GM21526 (cell line): ENCODE measurements at regions not wholly inside any gene's neighbourhood (a gene's known extent, or its start where the extent isn't known, plus 50 kb on each side); places are given as distances from the start of the nearest gene placed in this dataset.
A peak's percentile ranks its signal among the peaks of the same experiment; 100 is the strongest.
"Not testable (repeated sequence)": the region's sequence is repeated elsewhere in the genome, so short reads cannot be mapped to it uniquely, and the experiment has no call there.

Experiments used
- ATAC-seq: cut with Tn5 transposase; IDR thresholded peaks from one replicate; pipeline ENCODE4 v1.9.1; 2021; ENCODE audit warnings: moderate library complexity; ENCODE audit not compliant: unreplicated experiment, low FRiP score

GRCh38 chr3:22729212-22729611, 473.9 kb upstream of the UBE2E2 start:
- no peak for ATAC-seq

DNA sequence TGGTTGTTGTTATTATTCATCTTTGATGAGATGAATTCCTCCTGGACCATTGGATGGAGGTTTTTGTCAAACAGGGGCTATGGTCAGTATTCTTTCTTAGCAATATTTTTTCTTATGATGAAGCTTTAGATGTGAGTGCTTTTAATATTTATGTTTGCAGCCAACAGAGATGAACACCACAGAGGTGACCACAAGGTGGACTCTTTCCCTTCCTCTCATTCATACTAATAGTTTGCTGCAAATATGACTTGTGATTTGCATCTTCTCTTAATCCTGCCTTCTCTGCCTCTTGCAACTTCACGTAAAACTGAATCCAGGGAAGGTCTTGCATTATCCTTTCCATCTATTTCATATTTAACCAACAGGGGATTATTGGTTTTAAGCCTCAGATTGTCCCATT, 473.1 kb upstream of the UBE2E2 start:
- peak; percentile 53 for ATAC-seq

GRCh38 chr3:22730701-22731100, 472.4 kb upstream of the UBE2E2 start:
- no peak for ATAC-seq

DNA sequence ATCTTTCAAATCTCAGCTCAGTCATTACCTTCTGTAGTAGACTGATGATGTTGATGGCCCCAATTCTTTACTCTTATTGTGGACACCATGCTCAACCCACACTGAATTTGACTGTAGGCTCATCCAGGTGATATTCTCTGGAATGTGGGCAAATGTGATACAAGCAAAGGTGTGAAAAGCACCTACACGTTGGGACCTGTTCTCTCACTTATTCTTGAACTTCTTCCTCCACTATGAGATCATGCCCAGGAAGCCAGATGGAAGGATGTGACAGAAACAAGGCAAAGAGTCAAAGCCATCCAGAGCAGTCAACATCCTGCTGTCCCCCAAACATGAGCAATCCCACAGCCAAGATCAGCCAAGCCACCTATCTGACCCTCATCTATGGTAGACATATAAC, 471.2 kb upstream of the UBE2E2 start:
- ATAC-seq, result no peak

- no peak for ATAC-seq
These were observed 470.5 kb upstream of the UBE2E2 start for GRCh38 chr3:22732641-22733040.

- no peak for ATAC-seq
These were observed 468.9 kb upstream of the UBE2E2 start for GRCh38 chr3:22734207-22734606.

DNA sequence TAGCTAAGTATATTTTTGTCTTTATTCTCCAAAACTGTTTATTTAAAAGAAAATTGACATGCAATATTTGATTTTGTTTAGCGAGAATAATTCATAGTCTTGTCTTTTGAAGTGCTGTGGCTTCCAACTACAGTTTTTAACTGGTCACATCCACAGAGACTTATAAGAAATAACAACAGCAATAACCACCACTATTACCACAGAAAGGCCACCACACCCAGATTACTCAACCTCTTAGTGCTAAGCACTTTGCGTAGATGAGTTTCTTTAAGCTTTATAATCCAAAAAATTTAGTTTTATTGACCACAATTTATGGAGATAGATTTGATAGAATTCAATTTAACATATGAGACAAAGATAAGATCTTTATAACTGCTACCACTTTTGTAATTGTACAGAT, 468.4 kb upstream of the UBE2E2 start:
- ATAC-seq, result no peak

GRCh38 chr3:22735373-22735772, 467.8 kb upstream of the UBE2E2 start:
- no peak for ATAC-seq

GRCh38 chr3:22743386-22743785, 459.7 kb upstream of the UBE2E2 start:
- not testable (repeated sequence) for ATAC-seq

- no peak for ATAC-seq
These were observed 457.8 kb upstream of the UBE2E2 start for GRCh38 chr3:22745321-22745720.

DNA sequence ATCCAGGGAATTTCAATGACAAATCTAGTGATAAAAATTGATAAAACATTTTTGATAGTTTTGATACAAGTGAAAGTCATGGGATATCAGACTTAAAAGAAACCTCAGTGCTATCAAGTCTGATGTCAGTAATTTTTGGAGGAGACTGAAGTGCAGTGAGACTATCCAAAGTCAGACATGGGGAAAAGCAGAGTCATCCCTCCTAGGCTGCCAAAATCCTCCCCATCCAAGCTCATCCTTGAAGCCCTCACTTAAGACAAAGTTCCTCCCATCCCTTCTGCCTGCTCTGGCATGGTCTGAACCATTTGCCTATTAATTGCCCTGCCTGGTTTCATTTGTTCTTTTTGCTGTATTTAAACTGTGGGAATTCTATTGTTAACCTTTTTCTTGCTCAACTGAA, 456.9 kb upstream of the UBE2E2 start:
- ATAC-seq, result no peak

DNA sequence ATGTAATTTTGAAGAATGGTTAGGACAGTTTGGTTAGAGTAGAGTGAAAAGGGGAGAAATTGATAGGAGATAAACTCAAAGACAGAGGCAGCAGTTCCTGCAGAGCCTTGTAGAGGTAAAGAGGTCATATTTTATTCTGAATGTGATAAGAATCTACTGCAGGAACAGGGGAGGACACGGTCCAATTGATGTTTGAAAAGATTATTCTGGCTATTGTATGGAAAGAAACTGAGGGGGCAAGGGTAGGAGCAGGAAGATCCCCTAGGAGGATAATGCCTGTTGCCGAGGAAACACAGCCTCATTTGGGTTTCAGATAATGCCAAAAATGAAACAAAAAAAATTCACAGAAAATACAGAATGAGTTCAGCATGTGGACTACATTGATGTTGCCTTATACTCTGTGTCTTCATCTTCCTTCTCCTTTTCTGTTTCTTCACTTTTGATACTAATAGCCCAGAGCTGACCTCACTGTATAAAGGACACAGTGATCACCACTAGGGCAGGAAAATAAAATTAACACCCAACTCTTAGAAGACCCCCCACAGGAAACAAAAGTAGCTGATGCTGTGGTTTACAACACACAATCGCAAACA, 454.6 kb upstream of the UBE2E2 start:
- no peak for ATAC-seq

- no peak for ATAC-seq
These were observed 443.4 kb upstream of the UBE2E2 start for GRCh38 chr3:22759636-22760310.

DNA sequence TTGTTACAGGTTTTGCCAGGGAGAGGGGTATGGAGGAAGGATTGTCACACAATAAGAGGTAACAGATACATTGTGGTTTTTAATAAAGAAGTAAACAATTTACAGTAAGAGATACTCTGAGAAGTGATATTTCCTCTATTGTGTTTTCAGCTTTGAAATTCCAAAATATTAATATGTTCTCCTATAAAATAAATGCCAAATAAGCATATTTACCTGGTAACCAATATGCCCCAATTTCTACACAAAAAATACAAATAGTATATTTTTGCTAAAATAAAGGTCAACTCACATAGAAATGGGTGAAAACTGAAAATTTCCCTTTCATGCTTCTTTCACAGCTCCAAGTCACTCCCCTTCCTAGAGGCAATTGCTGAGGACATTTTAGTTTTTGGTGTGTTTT, 437.4 kb upstream of the UBE2E2 start:
- ATAC-seq, result no peak

- ATAC-seq, result no peak
These were observed 425.3 kb upstream of the UBE2E2 start for GRCh38 chr3:22777834-22778233.

DNA sequence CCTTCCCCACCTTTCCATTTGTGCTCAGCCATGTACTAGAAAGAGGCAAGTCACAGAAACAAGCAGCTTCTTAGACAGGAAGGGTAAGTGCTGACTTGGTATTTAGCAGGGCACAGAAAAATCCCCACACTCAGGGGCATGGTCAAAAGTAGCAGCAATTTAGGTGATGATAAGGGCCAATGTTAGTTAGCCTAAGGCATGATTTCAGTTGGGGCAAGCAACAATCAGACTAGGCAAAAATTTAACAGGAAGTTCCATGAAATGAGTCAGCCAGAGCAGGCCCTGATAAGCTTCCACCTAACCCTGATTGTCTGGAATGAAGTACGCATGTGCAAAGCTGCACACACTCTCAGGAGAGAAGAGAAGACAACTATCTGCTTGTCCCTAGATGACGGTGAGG, 423.4 kb upstream of the UBE2E2 start:
- ATAC-seq, result no peak

DNA sequence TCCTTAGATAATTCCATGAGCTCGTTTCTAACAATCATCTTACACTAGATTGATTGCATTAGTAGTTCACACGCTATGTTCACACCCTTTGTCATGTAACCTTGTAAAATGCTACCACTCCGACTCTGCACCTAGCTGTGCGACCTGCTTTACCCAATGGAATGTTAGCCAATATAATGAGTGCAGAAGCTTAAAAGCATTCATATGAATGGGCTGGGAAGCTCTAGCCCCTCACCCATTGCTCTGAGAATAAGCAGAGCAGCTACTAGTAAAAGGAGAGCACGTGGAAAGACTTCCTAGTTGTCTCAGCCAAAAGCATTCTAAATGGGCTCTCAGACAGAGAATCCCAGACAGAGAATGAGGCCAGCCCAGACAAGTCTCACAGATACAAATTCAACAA, 410.6 kb upstream of the UBE2E2 start:
- ATAC-seq, result no peak

DNA sequence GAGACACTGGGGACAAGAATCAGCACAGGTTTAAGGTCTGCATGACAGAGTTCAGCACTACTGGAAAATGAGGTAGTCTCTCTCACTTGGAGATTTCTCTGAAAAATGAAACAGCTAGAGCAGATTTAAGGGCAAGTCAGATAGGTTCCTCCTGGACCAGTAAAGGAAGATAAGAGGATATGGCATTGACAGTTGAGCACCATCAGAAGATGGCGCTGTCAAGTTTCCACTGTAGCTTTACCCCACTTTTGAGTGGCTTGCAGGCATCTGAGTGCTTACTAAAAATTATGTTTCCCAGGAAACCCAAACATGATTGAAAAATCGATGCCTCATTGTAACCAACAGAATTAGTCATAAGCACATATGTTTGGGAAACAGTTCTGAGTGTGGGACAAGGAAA, 407.2 kb upstream of the UBE2E2 start:
- ATAC-seq, result no peak

DNA sequence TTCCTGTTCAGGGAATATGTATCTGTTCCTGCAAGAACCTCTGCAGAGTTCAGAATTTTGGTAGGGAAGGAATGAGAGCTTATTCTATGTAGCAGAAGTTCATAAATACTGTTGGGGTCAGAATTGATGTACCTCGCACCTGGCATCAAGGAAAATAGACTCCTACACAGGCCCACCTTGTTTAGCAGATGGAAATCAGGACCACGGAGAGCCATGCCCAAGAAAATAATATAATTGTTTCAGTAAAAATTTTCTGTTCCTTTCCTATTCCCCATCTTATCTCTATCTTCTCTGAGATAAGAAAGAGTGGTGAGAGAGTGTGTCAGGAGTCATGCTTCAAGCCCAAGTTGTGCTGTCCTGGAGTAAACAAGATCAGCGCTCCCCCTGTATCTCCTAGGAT, 404.7 kb upstream of the UBE2E2 start:
- no peak for ATAC-seq

DNA sequence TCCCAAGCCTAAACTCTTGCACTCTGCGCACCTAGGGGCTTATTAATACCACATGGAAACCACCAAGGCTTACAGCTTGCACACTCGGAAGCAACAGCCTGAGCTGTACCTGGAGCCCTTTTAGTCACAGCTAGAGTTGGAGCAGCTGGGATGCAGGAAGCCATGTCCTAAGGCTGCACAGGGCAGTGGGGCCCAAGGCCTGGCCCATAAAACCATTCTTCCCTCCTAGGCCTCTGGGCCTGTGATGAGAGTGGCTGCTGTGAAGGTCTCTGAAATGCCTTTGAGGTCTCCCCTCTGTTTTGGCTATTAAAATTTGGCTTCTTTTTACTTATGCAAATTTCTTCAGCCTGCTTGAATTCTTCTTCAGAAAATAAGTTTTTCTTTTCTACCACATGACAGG, 383.9 kb upstream of the UBE2E2 start:
- ATAC-seq, result no peak

DNA sequence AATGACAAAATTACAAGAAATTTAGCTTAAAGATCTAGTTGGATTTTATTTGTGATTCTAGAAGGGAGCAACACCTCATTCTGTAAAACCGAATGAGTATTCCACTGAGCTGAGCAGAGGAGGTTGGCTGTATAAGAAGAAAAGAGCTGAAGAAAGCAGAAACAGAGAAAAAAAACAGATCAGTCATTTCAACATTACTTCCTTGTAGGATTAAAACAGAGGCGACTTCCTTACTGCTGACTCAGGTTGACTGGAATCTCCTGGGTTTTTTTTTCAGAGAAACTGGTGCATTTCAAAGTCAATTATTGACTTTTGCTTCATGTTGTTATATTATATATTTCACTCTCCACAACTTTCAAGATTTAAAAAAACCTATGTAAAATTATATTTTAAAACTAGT, 368.1 kb upstream of the UBE2E2 start:
- ATAC-seq, result no peak

- no peak for ATAC-seq
These were observed 367.0 kb upstream of the UBE2E2 start for GRCh38 chr3:22836131-22836530.

GRCh38 chr3:22843854-22844253, 359.3 kb upstream of the UBE2E2 start:
- ATAC-seq, result no peak
